IMR-90 (cell line): ENCODE measurements at regions not wholly inside any gene's neighbourhood (a gene's known extent, or its start where the extent isn't known, plus 50 kb on each side); places are given as distances from the start of the nearest gene placed in this dataset.

Experiments used
- ATAC-seq: fragments of 200-7000 bp; cut with Tn5 transposase; 2 replicates; pipeline ENCODE4 v1.9.1; 2020; ENCODE audit warnings: low read depth, mild to moderate bottlenecking, moderate library complexity
- BruUV-seq: library from RNA; stranded (reverse); fragments of 400-500 nt; replicated peaks from 2 replicates; lab custom pipeline; 2021; lab: Mats Ljungman, UMichigan
- CTCF ChIA-PET: fragments of 300-600 bp; formaldehyde crosslinking; extraction: SDS; loops from one replicate; lab custom pipeline; 2021; ENCODE audit warnings: antibody characterized with exemption; lab: Yijun Ruan, JAX
- POLR2A ChIA-PET: fragments of 300-600 bp; sonication (Branson Sonifier 250); formaldehyde crosslinking; loops from one replicate; lab custom pipeline; 2022; ENCODE audit warnings: antibody characterized with exemption; ENCODE audit not compliant: unreplicated experiment; lab: Charles Lee
- DNase-seq: peaks from one replicate; pipeline ENCODE4 v3.0.0; 2013
- H2AFZ ChIP-seq: replicated peaks from 2 replicates; pipeline ENCODE3; 2013; ENCODE audit warnings: low read length, mild to moderate bottlenecking; ENCODE audit not compliant: poor library complexity
- H2AK5ac ChIP-seq: 2 replicates; pipeline ENCODE4 v1.6.1; 2013; ENCODE audit warnings: low read depth, low read length, inconsistent platforms
- H2AK9ac ChIP-seq: replicated peaks from 2 replicates; pipeline ENCODE3; 2013; ENCODE audit warnings: mild to moderate bottlenecking, low read depth, low read length, moderate library complexity; ENCODE audit not compliant: poor library complexity
- H2BK120ac ChIP-seq: 2 replicates; pipeline ENCODE4 v1.6.1; 2013; ENCODE audit warnings: low read depth, low read length, inconsistent platforms
- H2BK15ac ChIP-seq: 3 replicates; pipeline ENCODE4 v1.6.1; 2013; ENCODE audit warnings: low read depth, low read length, inconsistent platforms
- H2BK20ac ChIP-seq: 2 replicates; pipeline ENCODE4 v1.6.1; 2013; ENCODE audit warnings: low read depth, mild to moderate bottlenecking, inconsistent platforms, low read length, moderate library complexity
- H2BK5ac ChIP-seq: 2 replicates; pipeline ENCODE4 v1.6.1; 2013; ENCODE audit warnings: mild to moderate bottlenecking, low read depth, low read length, inconsistent platforms; ENCODE audit not compliant: poor library complexity, severe bottlenecking
- H3K14ac ChIP-seq: replicated peaks from 2 replicates; pipeline ENCODE4 v1.6.1; 2013; ENCODE audit warnings: low read depth, low read length, inconsistent platforms
- H3K18ac ChIP-seq: 2 replicates; pipeline ENCODE4 v1.6.1; 2013; ENCODE audit warnings: low read depth, low read length, control low read depth
- H3K23ac ChIP-seq: 2 replicates; pipeline ENCODE4 v1.6.1; 2013; ENCODE audit warnings: low read depth, low read length, inconsistent platforms
- H3K27ac ChIP-seq: 2 replicates; pipeline ENCODE4 v1.5.1; 2013; ENCODE audit warnings: mild to moderate bottlenecking, control low read depth, low read length; ENCODE audit not compliant: insufficient read depth
- H3K27me3 ChIP-seq: 2 replicates; pipeline ENCODE4 v1.6.1; 2013; ENCODE audit warnings: low read length; ENCODE audit not compliant: control insufficient read depth, insufficient read depth
- H3K36me3 ChIP-seq: 2 replicates; pipeline ENCODE4 v1.6.1; 2013; ENCODE audit warnings: low read length, mixed read lengths; ENCODE audit not compliant: control insufficient read depth, insufficient read depth
- H3K4ac ChIP-seq: 2 replicates; pipeline ENCODE4 v1.6.1; 2013; ENCODE audit warnings: low read depth, low read length, inconsistent platforms
- H3K4me1 ChIP-seq: 2 replicates; pipeline ENCODE4 v1.6.1; 2013; ENCODE audit warnings: low read length, mixed read lengths; ENCODE audit not compliant: control insufficient read depth, insufficient read depth
- H3K4me2 ChIP-seq: 2 replicates; pipeline ENCODE4 v1.6.1; 2013; ENCODE audit warnings: low read depth, mild to moderate bottlenecking, control low read depth, low read length, moderate library complexity
- H3K4me3 ChIP-seq: 2 replicates; pipeline ENCODE4 v1.5.1; 2013; ENCODE audit warnings: low read depth, mild to moderate bottlenecking, control low read depth, low read length, moderate library complexity; ENCODE audit not compliant: insufficient read depth
- H3K56ac ChIP-seq: 2 replicates; pipeline ENCODE4 v1.6.1; 2013; ENCODE audit warnings: low read length, inconsistent platforms; ENCODE audit not compliant: insufficient read depth; ENCODE audit errors: extremely low read depth
- H3K79me1 ChIP-seq, 2 experiments: 2 replicates each; pipeline ENCODE4 v1.6.1; 2013; ENCODE audit warnings: low read length in 2 of 2, inconsistent platforms in 1 of 2, low read depth in 1 of 2
- H3K9ac ChIP-seq: 2 replicates; pipeline ENCODE4 v1.6.1; 2013; ENCODE audit warnings: low read depth, low read length, control low read depth
- H3K9me1 ChIP-seq: 2 replicates; pipeline ENCODE4 v1.6.1; 2013; ENCODE audit warnings: low read length, inconsistent platforms; ENCODE audit not compliant: insufficient read depth
- H3K9me3 ChIP-seq: 2 replicates; pipeline ENCODE4 v1.6.1; 2013; ENCODE audit warnings: low read length; ENCODE audit not compliant: control insufficient read depth, insufficient read depth
- H4K20me1 ChIP-seq: 2 replicates; pipeline ENCODE4 v1.6.1; 2013; ENCODE audit warnings: low read length, inconsistent platforms; ENCODE audit not compliant: insufficient read depth
- H4K5ac ChIP-seq: 2 replicates; pipeline ENCODE4 v1.6.1; 2013; ENCODE audit warnings: mild to moderate bottlenecking, low read depth, low read length, control low read depth
- H4K8ac ChIP-seq, 2 experiments: 2 replicates each; pipeline ENCODE4 v1.6.1; 2013; ENCODE audit warnings: low read depth in 2 of 2, low read length in 2 of 2, control low read depth in 1 of 2, inconsistent platforms in 1 of 2
- H4K91ac ChIP-seq: 2 replicates; pipeline ENCODE4 v1.6.1; 2013; ENCODE audit warnings: low read depth, low read length, inconsistent platforms; ENCODE audit not compliant: insufficient read depth
- BHLHE40 ChIP-seq: fragments of 150-350 bp; IDR thresholded peaks from 2 replicates; pipeline ENCODE4 v1.6.1; 2016; ENCODE audit warnings: mild to moderate bottlenecking, low read depth, low read length
- CEBPB ChIP-seq: IDR thresholded peaks from 2 replicates; pipeline ENCODE4 v1.6.1; 2012; ENCODE audit warnings: low read depth, low read length, improper control_type of control experiment
- CTCF ChIP-seq: conservative IDR thresholded peaks from 2 replicates; pipeline ENCODE4 v1.5.1; 2012; ENCODE audit warnings: mild to moderate bottlenecking, low read depth, low read length, improper control_type of control experiment
- FOS ChIP-seq: fragments of 150-350 bp; IDR thresholded peaks from 2 replicates; pipeline ENCODE4 v1.6.1; 2016; ENCODE audit warnings: low read depth, low read length
- MAFK ChIP-seq: IDR thresholded peaks from 2 replicates; pipeline ENCODE4 v1.6.1; 2012; ENCODE audit warnings: low read depth, low read length, improper control_type of control experiment
- MXI1 ChIP-seq: IDR thresholded peaks from 2 replicates; pipeline ENCODE4 v1.6.1; 2012; ENCODE audit warnings: low read depth, mild to moderate bottlenecking, low read length, moderate library complexity, borderline replicate concordance
- NFE2L2 ChIP-seq: fragments of 150-350 bp; IDR thresholded peaks from 2 replicates; pipeline ENCODE4 v1.6.1; 2016; ENCODE audit warnings: low read depth, mild to moderate bottlenecking, low read length
- POLR2A ChIP-seq: IDR thresholded peaks from 2 replicates; pipeline ENCODE4 v1.6.1; 2012; ENCODE audit warnings: mild to moderate bottlenecking, low read depth, low read length
- RFX5 ChIP-seq: IDR thresholded peaks from 2 replicates; pipeline ENCODE4 v1.8.0; 2012; ENCODE audit warnings: low read depth, mild to moderate bottlenecking, low read length, moderate library complexity
- SMC3 ChIP-seq: fragments of 150-350 bp; IDR thresholded peaks from 2 replicates; pipeline ENCODE4 v1.6.1; 2016; ENCODE audit warnings: low read depth, mild to moderate bottlenecking, antibody characterized with exemption, low read length, moderate library complexity
- USF2 ChIP-seq: fragments of 150-350 bp; IDR thresholded peaks from 2 replicates; pipeline ENCODE4 v1.6.1; 2017; ENCODE audit warnings: mild to moderate bottlenecking, antibody characterized with exemption, low read length, low read depth
- WGBS, 2 experiments: methylation state at CpG; one replicate each; pipeline versions ENCODE4 v1.1.5 to v1.1.7; 2013; ENCODE audit warnings: missing lambda C conversion rate in 2 of 2; ENCODE audit not compliant: insufficient read length in 1 of 2; ENCODE audit errors: extremely low coverage in 2 of 2; 5-methylcytosine and 5-hydroxymethylcytosine counted together
- dilution Hi-C: fragments of 300-500 bp; cut with HindIII; formaldehyde crosslinking; loops from one replicate; pipeline ENCODE4 v1.14.3; 2018; ENCODE audit warnings: low sequenced_read_pairs; ENCODE audit not compliant: unreplicated experiment
- in situ Hi-C: fragments of 300-500 bp; cut with MboI; formaldehyde crosslinking; loops from 3 replicates; pipeline ENCODE4 v1.14.3; 2019; ENCODE audit warnings: low sequenced_read_pairs, inconsistent platforms, mixed read lengths
- intact Hi-C: fragments of 100-400 bp; cut with micrococcal nuclease; formaldehyde crosslinking; loops from 2 replicates; pipeline ENCODE4 v1.10.0; 2022

GRCh38 chr15:91689377-91689776, 164.1 kb upstream of the SLCO3A1 start:
- ATAC-seq, result no peak
- dilution Hi-C loops, result no loop called here
- 100% methylated on average over 1 of the region's 6 CpGs; no CpG with 5 or more reads in 1 of the 2 experiments for WGBS, 2 experiments

More at GRCh38 chr15:91689377-91689776, 164.1 kb upstream of the SLCO3A1 start:
- Histone ChIP-seq H3K4me3 (no peak overlapping the region), H2AK5ac (no peak overlapping the region), H2BK20ac (no peak overlapping the region), H3K9ac (no peak overlapping the region), H4K5ac (no peak overlapping the region), H3K79me1 (no peaks in the 10 kb centered on the region), H2BK15ac (no peak overlapping the region), H3K23ac (no peak overlapping the region), H3K4ac (no peak overlapping the region), H3K27ac (no peak overlapping the region), H3K14ac (no peak overlapping the region), H3K56ac (no peak overlapping the region), H4K20me1 (no peaks in the 10 kb centered on the region), H2AFZ (no peak overlapping the region), H4K8ac (no peak overlapping the region), H2BK5ac (no peak overlapping the region), H3K36me3 (no peaks in the 10 kb centered on the region), H3K27me3 (no peaks in the 10 kb centered on the region), H2AK9ac (no peak overlapping the region), H3K9me3 (no peaks in the 10 kb centered on the region), H3K4me2 (no peak overlapping the region), H3K9me1 (no peaks in the 10 kb centered on the region), H3K18ac (no peak overlapping the region), H3K4me1 (no peaks in the 10 kb centered on the region; the same call in 1 of the 2 replicates), H4K91ac (no peak overlapping the region), H2BK120ac (no peak overlapping the region)
- TF ChIP-seq NFE2L2 (no peak), BHLHE40 (no peak), MXI1 (no peak), CTCF (no peak), USF2 (no peak), SMC3 (no peak), RFX5 (no peak), MAFK (no peak), CEBPB (no peak), POLR2A (no peak), FOS (no peak)
- intact Hi-C loops (no loop called here), in situ Hi-C loops (no loop called here)
- POLR2A ChIA-PET, result no interaction called here
- BruUV-seq, result no TSS peak
- no peak for DNase-seq
- CTCF ChIA-PET, result no interaction called here
